T follicular helper cell (primary cell): ENCODE measurements at regions not wholly inside any gene's neighbourhood (a gene's known extent, or its start where the extent isn't known, plus 50 kb on each side); places are given as distances from the start of the nearest gene placed in this dataset.
"Not testable (repeated sequence)": the region's sequence is repeated elsewhere in the genome, so short reads cannot be mapped to it uniquely, and the experiment has no call there.

Experiments
- DNase-seq: peaks from one replicate; pipeline ENCODE4 v3.0.0-alpha.2; 2020; ENCODE audit warnings: low read depth

- no peak for DNase-seq
These were observed 488.9 kb downstream of the PCNX1 start for GRCh38 chr14:71396050-71396677.

GRCh38 chr14:71397371-71397770 is 490.1 kb downstream of the PCNX1 start:
- DNase-seq, result no peak

- DNase-seq, result no peak
These were observed 491.2 kb downstream of the PCNX1 start for GRCh38 chr14:71398450-71398849.

- DNase-seq, result no peak
These were observed 491.8 kb downstream of the PCNX1 start for GRCh38 chr14:71399057-71399487.

- no peak for DNase-seq
These were observed 493.6 kb downstream of the PCNX1 start for GRCh38 chr14:71400871-71401321.

GRCh38 chr14:71402415-71402814 is 495.2 kb downstream of the PCNX1 start:
- not testable (repeated sequence) for DNase-seq

GRCh38 chr14:71403656-71404055 is 496.4 kb downstream of the PCNX1 start:
- DNase-seq, result no peak

GRCh38 chr14:71405676-71406075 is 498.4 kb downstream of the PCNX1 start:
- DNase-seq, result no peak

- DNase-seq, result no peak
These were observed 501.2 kb downstream of the PCNX1 start for GRCh38 chr14:71408362-71409030.

- DNase-seq, result no peak
These were observed 503.5 kb downstream of the PCNX1 start for GRCh38 chr14:71410578-71411284.

- no peak for DNase-seq
These were observed 504.0 kb downstream of the PCNX1 start for GRCh38 chr14:71411285-71411595.

- DNase-seq, result no peak
These were observed 504.5 kb downstream of the PCNX1 start for GRCh38 chr14:71411738-71412137.

GRCh38 chr14:71414631-71415403 is 507.6 kb downstream of the PCNX1 start:
- no peak for DNase-seq

GRCh38 chr14:71415404-71415690 is 508.1 kb downstream of the PCNX1 start:
- DNase-seq, result no peak

- no peak for DNase-seq
These were observed 509.1 kb downstream of the PCNX1 start for GRCh38 chr14:71416392-71416791.

GRCh38 chr14:71418532-71419245 is 511.4 kb downstream of the PCNX1 start:
- no peak for DNase-seq

- no peak for DNase-seq
These were observed 508.7 kb upstream of the RGS6 start for GRCh38 chr14:71423481-71423880.

GRCh38 chr14:71424941-71425340 is 507.3 kb upstream of the RGS6 start:
- DNase-seq, result no peak

GRCh38 chr14:71426001-71426400 is 506.2 kb upstream of the RGS6 start:
- DNase-seq, result no peak

- DNase-seq, result no peak
These were observed 502.3 kb upstream of the RGS6 start for GRCh38 chr14:71429902-71430301.

- DNase-seq, result no peak
These were observed 501.9 kb upstream of the RGS6 start for GRCh38 chr14:71430321-71430677.
